SJCRH30 (cell line): ENCODE measurements at regions not wholly inside any gene's neighbourhood (a gene's known extent, or its start where the extent isn't known, plus 50 kb on each side); places are given as distances from the start of the nearest gene placed in this dataset.

ENCODE experiments used
- DNase-seq, 2 experiments: peaks; one replicate each; pipeline ENCODE4 v3.0.0-alpha.2; 2015 to 2020
- H3K27ac ChIP-seq: fragments of 250-450 bp; sonication (Bioruptor Pico); 2 replicates; pipeline ENCODE4 v1.5.1; 2020; ENCODE audit warnings: mild to moderate bottlenecking, moderate library complexity
- H3K27me3 ChIP-seq: fragments of 250-450 bp; sonication (Bioruptor Pico); 2 replicates; pipeline ENCODE4 v1.5.1; 2020; ENCODE audit warnings: mild to moderate bottlenecking, moderate library complexity
- H3K36me3 ChIP-seq: fragments of 250-450 bp; sonication (Bioruptor Pico); 2 replicates; pipeline ENCODE4 v1.5.1; 2020; ENCODE audit warnings: mild to moderate bottlenecking, moderate library complexity
- H3K4me1 ChIP-seq: fragments of 250-450 bp; sonication (Bioruptor Pico); 2 replicates; pipeline ENCODE4 v1.5.1; 2020; ENCODE audit warnings: mild to moderate bottlenecking, moderate library complexity
- H3K4me3 ChIP-seq: fragments of 250-450 bp; sonication (Bioruptor Pico); 2 replicates; pipeline ENCODE4 v1.5.1; 2020; ENCODE audit warnings: mild to moderate bottlenecking, moderate library complexity
- H3K9me3 ChIP-seq: fragments of 250-450 bp; sonication (Bioruptor Pico); replicated peaks from 2 replicates; pipeline ENCODE4 v1.5.1; 2020; ENCODE audit warnings: mild to moderate bottlenecking, moderate library complexity

DNA sequence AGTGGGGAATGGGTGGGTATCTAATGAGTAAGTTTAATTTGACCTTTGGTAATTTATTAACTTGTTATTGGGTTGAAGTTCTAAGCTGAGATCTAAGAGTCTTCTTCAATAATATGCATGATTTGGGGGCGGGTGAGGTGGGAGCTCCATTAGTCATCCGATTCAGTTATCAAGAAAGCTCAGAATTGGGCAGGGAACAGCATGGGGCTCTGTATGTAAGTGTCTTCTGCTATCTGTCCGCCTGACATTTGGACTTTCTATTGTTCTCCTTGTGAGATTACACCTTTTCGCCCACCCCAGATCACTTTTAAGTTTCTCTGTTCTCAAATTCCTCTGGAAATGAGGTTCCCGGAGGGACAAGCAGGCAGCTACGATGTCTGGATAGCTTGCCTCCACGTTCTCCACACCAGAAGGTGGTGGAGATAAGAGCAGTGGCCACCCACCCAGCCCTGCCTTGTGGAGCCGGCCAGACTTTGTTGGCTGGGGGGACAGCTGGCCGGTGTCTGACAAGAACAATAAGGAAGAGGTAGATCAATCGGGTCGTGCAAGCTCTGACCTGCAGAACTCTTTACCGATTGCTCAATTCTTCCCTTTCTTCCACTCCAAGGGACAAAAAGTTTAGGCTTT, 75.5 kb upstream of the GATA6 start:
- no peaks in the 10 kb centered on the region for H3K36me3 ChIP-seq
- H3K4me1 ChIP-seq, result no peaks in the 10 kb centered on the region
- H3K9me3 ChIP-seq, result no peaks in the 10 kb centered on the region
- no peaks in the 10 kb centered on the region for H3K27me3 ChIP-seq
- DNase-seq, result no peak
- H3K27ac ChIP-seq, result no peak overlapping the region
- H3K4me3 ChIP-seq, result no peak overlapping the region

- no peak overlapping the region for H3K27ac ChIP-seq
- H3K27me3 ChIP-seq, result no peaks in the 10 kb centered on the region
- H3K4me3 ChIP-seq, result no peak overlapping the region
- no peaks in the 10 kb centered on the region for H3K9me3 ChIP-seq
- DNase-seq, result no peak
- no peaks in the 10 kb centered on the region for H3K36me3 ChIP-seq
- H3K4me1 ChIP-seq, result no peaks in the 10 kb centered on the region
Measured at GRCh38 chr18:22094358-22094734, 75.0 kb upstream of the GATA6 start.

DNA sequence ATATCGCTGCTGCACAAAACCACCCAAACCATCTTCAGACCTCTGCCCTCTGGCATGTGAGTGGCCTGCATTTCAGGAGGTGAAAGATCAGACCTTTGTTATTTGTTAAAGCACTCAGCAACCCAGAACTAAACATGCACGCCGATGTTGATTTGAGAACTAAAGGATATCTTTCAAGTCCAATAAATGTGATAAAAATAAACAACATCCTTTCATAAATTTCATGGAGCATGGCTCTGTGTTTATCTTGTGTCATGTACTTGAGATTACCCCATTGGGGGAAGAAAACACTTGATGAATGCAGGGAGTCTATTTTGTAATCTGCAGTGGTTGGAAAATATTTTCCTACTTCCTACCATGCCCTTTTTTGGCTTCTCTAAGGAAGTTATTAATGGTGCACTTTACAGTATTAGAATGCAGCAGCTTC, 70.8 kb upstream of the GATA6 start:
- Histone ChIP-seq H3K9me3 (no peaks in the 10 kb centered on the region), H3K4me1 (no peaks in the 10 kb centered on the region), H3K36me3 (no peaks in the 10 kb centered on the region), H3K27ac (no peak overlapping the region), H3K4me3 (no peak overlapping the region), H3K27me3 (no peaks in the 10 kb centered on the region)
- DNase-seq, result no peak

GRCh38 chr18:22099925-22100324, 69.5 kb upstream of the GATA6 start:
- no peaks in the 10 kb centered on the region for H3K9me3 ChIP-seq
- H3K4me3 ChIP-seq, result no peak overlapping the region
- H3K27ac ChIP-seq, result no peak overlapping the region
- H3K27me3 ChIP-seq, result no peaks in the 10 kb centered on the region
- H3K36me3 ChIP-seq, result no peaks in the 10 kb centered on the region
- no peak for DNase-seq
- no peaks in the 10 kb centered on the region for H3K4me1 ChIP-seq

- H3K27me3 ChIP-seq, result no peaks in the 10 kb centered on the region
- H3K4me3 ChIP-seq, result no peak overlapping the region
- DNase-seq, result no peak
- no peaks in the 10 kb centered on the region for H3K4me1 ChIP-seq
- no peaks in the 10 kb centered on the region for H3K9me3 ChIP-seq
- H3K27ac ChIP-seq, result no peak overlapping the region
- H3K36me3 ChIP-seq, result no peaks in the 10 kb centered on the region
Measured at GRCh38 chr18:22101731-22102130, 67.7 kb upstream of the GATA6 start.

DNA sequence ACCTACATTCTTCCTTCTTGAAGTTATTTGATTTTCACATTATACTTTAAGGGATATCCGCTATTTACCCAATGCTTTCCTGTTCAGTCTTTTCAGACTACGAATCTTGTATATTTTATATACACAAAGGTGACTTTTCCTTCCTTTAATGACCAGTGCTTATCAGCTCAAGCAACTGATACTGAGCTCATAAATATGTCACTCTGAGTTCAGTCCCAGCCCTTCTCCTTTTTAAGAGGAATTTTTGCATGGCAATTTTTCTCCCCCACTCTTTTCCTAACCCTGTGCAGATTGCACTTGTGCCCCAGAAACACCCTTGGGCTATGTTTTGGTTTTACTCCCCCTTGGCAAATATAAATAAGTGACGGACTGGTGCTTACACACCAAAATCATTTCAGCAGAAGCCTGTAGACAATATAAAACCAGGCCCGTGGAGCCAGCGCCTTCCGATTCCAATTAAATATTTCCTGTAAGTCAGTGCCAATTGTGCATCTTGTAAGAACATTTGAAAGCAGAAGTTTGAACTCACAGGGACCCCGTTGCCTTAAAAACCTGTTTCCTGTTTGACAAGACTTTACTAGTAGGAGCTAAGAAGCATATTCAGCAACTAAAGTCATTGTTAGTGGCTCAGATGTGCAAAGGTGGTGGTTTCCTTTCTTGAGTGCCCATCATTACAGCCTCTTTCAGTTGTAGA, 66.3 kb upstream of the GATA6 start:
- no peak overlapping the region for H3K27ac ChIP-seq
- no peak for DNase-seq
- no peaks in the 10 kb centered on the region for H3K36me3 ChIP-seq
- H3K27me3 ChIP-seq, result no peaks in the 10 kb centered on the region
- H3K9me3 ChIP-seq, result no peaks in the 10 kb centered on the region
- no peak overlapping the region for H3K4me3 ChIP-seq
- no peaks in the 10 kb centered on the region for H3K4me1 ChIP-seq

GRCh38 chr18:22103647-22104031, 65.8 kb upstream of the GATA6 start:
- Histone ChIP-seq H3K36me3 (no peaks in the 10 kb centered on the region), H3K27me3 (no peaks in the 10 kb centered on the region), H3K27ac (no peak overlapping the region), H3K4me1 (no peaks in the 10 kb centered on the region), H3K9me3 (no peaks in the 10 kb centered on the region), H3K4me3 (no peak overlapping the region)
- no peak for DNase-seq

GRCh38 chr18:22106536-22107292, 62.7 kb upstream of the GATA6 start:
- no peaks in the 10 kb centered on the region for H3K27me3 ChIP-seq
- H3K27ac ChIP-seq, result no peak overlapping the region
- no peak for DNase-seq
- H3K4me1 ChIP-seq, result no peaks in the 10 kb centered on the region
- no peak overlapping the region for H3K4me3 ChIP-seq
- H3K9me3 ChIP-seq, result no peaks in the 10 kb centered on the region
- no peaks in the 10 kb centered on the region for H3K36me3 ChIP-seq

DNA sequence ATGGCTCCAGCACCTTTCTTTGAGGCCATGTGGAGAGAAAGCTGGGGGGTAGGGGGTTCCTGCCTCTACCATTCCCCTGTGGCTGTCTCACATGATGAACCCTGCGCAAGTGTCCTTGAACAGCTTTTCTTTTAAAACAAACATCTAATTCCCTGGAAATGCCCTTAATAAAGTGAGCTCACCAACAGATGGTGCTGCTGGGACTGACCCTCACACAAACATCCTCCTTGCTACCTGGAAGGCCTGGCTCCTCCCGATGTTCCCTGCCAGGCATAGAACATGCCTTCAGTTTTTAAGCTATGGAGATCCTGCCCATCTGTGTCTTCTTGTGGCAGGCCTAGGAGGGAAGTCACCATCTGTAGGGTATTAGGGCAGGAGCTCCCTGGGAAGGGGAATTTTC, 60.7 kb upstream of the GATA6 start:
- Histone ChIP-seq H3K36me3 (no peaks in the 10 kb centered on the region), H3K4me1 (no peaks in the 10 kb centered on the region), H3K9me3 (no peaks in the 10 kb centered on the region), H3K27ac (no peak overlapping the region), H3K27me3 (no peaks in the 10 kb centered on the region), H3K4me3 (no peak overlapping the region)
- no peak for DNase-seq

- Histone ChIP-seq H3K27me3 (no peaks in the 10 kb centered on the region), H3K9me3 (no peaks in the 10 kb centered on the region), H3K4me1 (no peaks in the 10 kb centered on the region), H3K4me3 (no peak overlapping the region), H3K36me3 (no peaks in the 10 kb centered on the region), H3K27ac (no peak overlapping the region)
- DNase-seq, result no peak
Measured at GRCh38 chr18:22109535-22109934, 59.9 kb upstream of the GATA6 start.

DNA sequence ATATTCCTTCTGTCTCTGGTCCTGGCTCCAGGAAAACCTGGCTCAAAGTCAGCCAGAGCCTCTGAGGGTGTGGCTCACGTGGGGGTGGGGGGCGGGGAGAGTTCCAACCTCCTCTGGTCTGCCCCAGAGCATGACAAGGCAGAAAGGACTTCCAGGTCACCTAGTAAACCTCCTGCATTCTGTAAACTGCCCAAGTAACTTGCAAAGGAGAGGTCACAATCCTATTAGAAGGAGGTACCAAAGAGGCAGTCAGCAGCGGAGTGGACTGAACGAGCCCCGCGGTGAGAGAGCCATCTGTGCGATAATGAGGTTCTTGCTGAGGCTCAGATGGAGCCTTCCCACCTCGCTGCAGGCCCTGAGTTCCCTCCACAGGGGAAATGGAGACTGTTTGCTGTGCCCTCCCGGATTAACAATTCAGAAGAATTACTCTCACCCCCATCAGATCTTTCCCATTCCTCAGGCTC, 58.9 kb upstream of the GATA6 start:
- Histone ChIP-seq H3K4me1 (no peaks in the 10 kb centered on the region), H3K27me3 (no peaks in the 10 kb centered on the region), H3K27ac (no peak overlapping the region), H3K4me3 (no peak overlapping the region), H3K36me3 (no peaks in the 10 kb centered on the region), H3K9me3 (no peaks in the 10 kb centered on the region)
- no peak for DNase-seq

DNA sequence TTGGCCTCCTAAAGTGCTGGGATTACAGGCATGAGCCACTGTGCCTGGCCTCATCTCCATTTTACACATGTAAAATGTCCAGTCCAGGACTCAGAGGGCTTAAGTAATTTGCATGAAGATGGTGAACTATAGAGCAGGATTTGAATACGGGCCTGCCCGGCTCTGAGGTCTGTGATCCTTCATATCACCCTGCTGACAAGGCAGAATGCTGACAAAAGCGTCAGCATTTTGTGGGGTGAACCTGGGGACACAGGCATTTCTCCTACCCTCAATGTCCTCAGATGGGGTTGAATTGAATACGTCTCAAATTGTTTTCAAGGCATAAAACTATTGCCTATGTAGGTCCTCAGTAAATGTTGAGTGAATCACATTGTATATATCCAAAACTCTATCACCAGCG, 57.2 kb upstream of the GATA6 start:
- H3K27me3 ChIP-seq, result no peaks in the 10 kb centered on the region
- H3K4me1 ChIP-seq, result no peaks in the 10 kb centered on the region
- H3K4me3 ChIP-seq, result no peak overlapping the region
- no peak for DNase-seq
- H3K9me3 ChIP-seq, result no peaks in the 10 kb centered on the region
- H3K27ac ChIP-seq, result no peak overlapping the region
- H3K36me3 ChIP-seq, result no peaks in the 10 kb centered on the region

- H3K4me3 ChIP-seq, result no peak overlapping the region
- H3K4me1 ChIP-seq, result no peaks in the 10 kb centered on the region
- no peak for DNase-seq
- H3K9me3 ChIP-seq, result no peaks in the 10 kb centered on the region
- no peaks in the 10 kb centered on the region for H3K36me3 ChIP-seq
- no peaks in the 10 kb centered on the region for H3K27me3 ChIP-seq
- no peak overlapping the region for H3K27ac ChIP-seq
Measured at GRCh38 chr18:22113144-22113844, 56.1 kb upstream of the GATA6 start.

DNA sequence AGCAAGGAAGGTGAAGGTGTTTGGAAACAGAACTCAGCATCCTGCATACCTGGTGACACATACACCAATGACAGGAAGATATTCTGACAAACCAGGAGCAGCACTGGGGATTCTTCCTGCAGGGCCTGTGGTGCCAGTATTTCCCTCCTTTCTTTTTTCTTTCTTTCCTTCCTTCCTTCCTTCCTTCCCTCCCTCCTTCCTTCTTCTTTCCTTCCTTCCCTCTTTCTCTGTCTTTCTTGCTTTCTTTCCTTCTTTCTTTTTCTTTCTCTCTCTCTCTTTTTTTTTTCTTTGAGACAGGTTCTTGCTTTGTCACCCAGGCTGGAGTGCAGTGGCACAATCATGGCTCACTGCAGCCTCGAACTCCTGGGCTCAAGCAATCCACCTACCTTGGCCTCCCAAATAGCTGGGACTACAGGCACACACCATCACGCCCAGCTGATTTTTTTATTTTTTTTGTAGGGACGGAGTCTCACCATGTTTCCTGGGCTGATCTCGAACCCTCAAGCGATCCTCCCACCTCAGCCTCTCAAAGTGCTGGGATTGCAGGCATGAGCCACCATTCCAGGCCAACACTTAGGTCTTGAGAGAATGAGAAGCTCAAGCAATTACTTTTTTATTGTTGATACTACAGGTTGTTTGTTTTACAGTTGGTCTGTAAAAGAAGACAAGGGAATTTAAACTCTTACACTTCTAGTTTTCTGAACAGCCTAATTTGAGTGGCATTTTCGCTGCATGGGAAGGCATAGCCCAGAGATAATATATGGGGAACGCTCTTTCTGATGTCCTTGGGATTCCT, 54.7 kb upstream of the GATA6 start:
- Histone ChIP-seq H3K4me1 (no peaks in the 10 kb centered on the region), H3K9me3 (no peaks in the 10 kb centered on the region), H3K27ac (no peak overlapping the region), H3K36me3 (no peaks in the 10 kb centered on the region), H3K4me3 (no peak overlapping the region), H3K27me3 (no peaks in the 10 kb centered on the region)
- DNase-seq, result no peak
